D721Med (cell line): ENCODE measurements at regions not wholly inside any gene's neighbourhood (a gene's known extent, or its start where the extent isn't known, plus 50 kb on each side); places are given as distances from the start of the nearest gene placed in this dataset.

Experiments used
- DNase-seq: peaks from one replicate; pipeline ENCODE4 v3.0.0; 2011; ENCODE audit warnings: low spot score; ENCODE audit not compliant: insufficient read length
- FAIRE-seq: peaks from 2 replicates; lab custom pipeline; 2011; peaks lifted over from hg19 to GRCh38; lab: Jason Lieb, UNC
- CTCF ChIP-seq: IDR thresholded peaks from 2 replicates; pipeline ENCODE4 v1.5.1; 2012; ENCODE audit warnings: mild to moderate bottlenecking, control low read depth; ENCODE audit not compliant: insufficient read depth; ENCODE audit errors: missing control alignments

- no peak for TF ChIP-seq CTCF
- no peak for FAIRE-seq
- DNase-seq, result no peak
These were observed 76.7 kb upstream of the RAPGEF4 start for GRCh38 chr2:172658945-172659344.

- no peak for FAIRE-seq
- no peak for DNase-seq
- no peak for TF ChIP-seq CTCF
These were observed 73.5 kb upstream of the RAPGEF4 start for GRCh38 chr2:172662099-172662498.

GRCh38 chr2:172664766-172665165 is 70.9 kb upstream of the RAPGEF4 start:
- FAIRE-seq, result no peak
- TF ChIP-seq CTCF, result no peak
- DNase-seq, result no peak

- TF ChIP-seq CTCF, result no peak
- no peak for FAIRE-seq
- DNase-seq, result no peak
These were observed 67.9 kb upstream of the RAPGEF4 start for GRCh38 chr2:172667581-172668325.

GRCh38 chr2:172671501-172671900 is 64.1 kb upstream of the RAPGEF4 start:
- DNase-seq (no peak), FAIRE-seq (peak; percentile 21)
- TF ChIP-seq CTCF, result no peak

GRCh38 chr2:172672114-172672513 is 63.5 kb upstream of the RAPGEF4 start:
- DNase-seq, result no peak
- no peak for FAIRE-seq
- TF ChIP-seq CTCF, result no peak

- no peak for FAIRE-seq
- no peak for TF ChIP-seq CTCF
- DNase-seq, result no peak
These were observed 62.5 kb upstream of the RAPGEF4 start for GRCh38 chr2:172673056-172673683.
